GM19240 (cell line): ENCODE measurements at regions not wholly inside any gene's neighbourhood (a gene's known extent, or its start where the extent isn't known, plus 50 kb on each side); places are given as distances from the start of the nearest gene placed in this dataset.
"Not testable (repeated sequence)": the region's sequence is repeated elsewhere in the genome, so short reads cannot be mapped to it uniquely, and the experiment has no call there.

Experiments
- DNase-seq: peaks from one replicate; pipeline ENCODE4 v3.0.0; 2011; ENCODE audit warnings: low spot score; ENCODE audit not compliant: insufficient read length

DNA sequence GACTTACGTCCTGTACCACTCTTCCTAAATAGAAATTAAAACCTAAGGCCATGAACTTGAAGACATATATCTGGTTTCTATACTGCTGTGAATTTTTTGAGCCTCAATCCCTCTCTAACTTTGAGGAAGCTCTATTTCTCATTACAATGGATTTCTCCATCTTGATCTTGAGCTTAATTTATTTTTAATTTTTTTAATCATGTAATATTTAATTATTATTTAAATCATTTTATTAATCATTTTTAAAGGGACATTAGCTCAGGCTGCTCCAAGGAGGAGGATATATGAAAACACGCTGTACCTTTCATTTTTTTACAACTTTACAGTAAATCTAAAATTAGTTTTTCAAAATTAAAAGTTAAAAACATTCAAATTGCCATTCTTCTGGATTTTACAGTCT lies 540.5 kb downstream of the SATB2 start:
- no peak for DNase-seq

DNA sequence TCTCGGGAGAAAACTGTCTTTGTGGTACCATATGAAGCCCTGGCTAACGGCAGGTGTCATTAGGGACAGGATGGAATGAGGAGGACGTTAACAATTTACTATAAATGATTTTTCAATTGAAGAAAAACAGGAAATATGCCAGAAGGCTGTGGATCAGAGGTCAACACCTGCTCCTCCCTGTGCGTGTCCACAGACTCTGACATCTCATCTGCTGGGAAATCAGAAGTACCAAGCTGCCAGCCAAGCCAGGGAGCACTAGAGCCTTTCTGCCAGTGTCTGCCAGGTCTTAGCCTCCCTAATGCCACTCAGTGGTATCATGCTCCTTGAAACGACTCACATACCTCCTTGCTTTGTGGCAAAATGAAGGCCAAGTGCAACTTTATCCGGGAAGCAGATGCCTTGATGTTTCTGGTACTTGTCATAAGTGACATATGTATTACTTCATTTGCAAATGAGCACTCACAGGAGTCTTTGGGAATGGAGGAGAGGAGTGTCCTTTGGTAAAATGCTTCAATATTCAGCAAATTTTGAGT lies 541.1 kb downstream of the SATB2 start:
- DNase-seq, result no peak

DNA sequence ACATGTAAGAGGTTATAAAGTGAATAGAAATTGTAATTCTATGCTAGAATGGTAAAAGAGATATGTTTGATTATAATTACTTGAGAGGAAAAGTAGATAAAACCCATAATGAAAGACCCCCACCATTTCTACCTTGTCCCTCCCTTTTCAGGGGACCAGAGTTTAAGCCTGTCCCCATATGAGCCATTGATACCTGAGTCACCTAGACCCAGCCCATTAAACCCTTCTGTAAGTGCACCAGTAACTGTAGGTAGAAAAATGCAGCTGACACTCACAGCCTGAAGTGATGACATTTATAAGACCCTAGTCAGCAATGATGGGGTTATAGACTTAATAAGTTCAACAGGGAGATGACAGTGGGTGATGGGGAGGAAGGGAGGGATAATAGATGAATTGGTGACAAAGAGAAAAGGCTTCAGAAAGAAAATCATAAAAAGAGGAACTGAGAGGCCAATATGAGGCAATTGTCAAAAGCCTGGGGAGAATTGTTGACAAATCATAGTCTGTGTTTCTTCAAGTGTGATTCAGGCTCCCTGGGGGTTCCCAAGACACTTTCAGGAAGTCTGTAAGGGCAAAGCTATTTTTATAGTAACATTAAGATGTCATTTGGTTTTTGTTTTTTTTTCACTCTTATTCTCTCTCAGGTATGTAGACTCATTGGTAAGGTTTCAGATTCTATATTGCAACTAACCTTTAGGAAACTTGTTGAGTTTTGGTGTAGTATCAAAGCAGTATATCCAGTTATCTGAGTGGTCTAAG lies 544.2 kb downstream of the SATB2 start:
- peak; percentile 42 for DNase-seq

DNA sequence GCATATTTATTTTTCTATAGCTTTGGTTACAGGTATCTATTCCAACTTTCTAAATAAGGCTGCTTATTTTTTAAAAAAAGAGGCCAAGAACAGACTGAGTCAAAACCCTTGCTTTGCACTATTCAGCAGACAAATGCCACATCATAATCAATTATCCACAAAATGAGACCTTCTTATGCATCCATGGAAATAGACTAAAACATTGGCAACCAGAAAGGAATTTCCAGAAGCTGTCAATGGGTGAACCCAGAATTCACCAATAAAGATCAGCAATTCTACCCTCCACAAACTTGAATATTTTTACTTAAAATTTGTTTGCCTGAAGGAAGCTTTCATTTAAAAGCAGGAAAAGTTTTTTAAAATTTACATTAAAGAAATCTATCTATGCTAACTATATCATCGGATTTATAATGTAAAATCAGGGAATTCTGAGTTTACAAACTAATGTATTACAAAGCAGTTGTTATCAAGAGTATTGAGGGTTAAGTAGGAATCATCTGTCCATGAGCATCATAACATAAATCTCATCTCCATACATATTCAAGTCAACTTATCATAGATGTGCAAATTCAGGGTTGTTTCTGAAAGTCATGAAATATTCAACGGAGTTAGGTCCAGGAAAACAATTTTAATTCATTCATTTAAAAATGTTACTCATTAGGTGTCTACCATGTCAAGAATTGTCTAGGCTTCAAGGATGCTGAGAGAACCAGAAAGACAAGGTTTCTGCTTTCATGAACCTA lies 548.0 kb downstream of the SATB2 start:
- DNase-seq, result no peak

- DNase-seq, result no peak
Observed at GRCh38 chr2:198905881-198906612, 551.7 kb downstream of the SATB2 start.

DNA sequence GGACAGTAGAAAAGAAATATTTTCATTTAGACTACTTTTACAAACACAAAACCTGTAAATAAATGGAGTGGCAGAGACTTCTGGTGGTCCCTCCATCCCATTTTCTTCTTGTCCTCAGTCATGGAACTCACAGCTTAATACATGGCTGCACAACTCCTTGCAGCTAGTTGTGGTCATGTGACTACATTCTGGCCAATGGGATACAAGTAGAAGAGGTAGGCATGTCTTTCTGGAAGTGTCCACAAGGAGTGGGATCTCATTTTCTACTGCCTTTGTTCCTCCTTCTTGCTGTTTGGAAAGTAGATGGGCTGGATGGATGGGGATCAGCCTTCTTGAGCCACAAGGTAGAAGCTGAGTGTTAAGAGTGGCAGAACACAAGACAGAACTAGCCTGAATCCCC lies 555.8 kb downstream of the SATB2 start:
- DNase-seq, result no peak

DNA sequence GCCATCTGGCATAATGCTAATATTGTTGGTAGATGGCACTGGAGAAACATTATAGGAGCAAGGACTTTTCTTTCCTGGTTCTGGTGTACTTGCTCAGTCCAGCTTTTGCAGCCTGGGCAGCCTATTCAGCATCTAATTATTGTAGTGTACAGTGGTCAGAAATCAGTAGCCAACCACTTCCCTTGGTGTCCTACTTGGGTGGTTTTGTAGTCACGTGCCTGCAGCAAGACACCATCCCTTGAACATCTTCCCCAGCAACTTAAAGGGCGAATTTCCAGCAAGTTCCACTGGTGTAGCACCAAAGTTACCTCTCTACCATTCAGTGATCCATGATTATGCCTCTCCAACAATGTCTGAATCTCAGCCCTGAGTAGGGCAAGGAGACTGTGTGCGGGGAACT lies 557.6 kb downstream of the SATB2 start:
- no peak for DNase-seq

DNA sequence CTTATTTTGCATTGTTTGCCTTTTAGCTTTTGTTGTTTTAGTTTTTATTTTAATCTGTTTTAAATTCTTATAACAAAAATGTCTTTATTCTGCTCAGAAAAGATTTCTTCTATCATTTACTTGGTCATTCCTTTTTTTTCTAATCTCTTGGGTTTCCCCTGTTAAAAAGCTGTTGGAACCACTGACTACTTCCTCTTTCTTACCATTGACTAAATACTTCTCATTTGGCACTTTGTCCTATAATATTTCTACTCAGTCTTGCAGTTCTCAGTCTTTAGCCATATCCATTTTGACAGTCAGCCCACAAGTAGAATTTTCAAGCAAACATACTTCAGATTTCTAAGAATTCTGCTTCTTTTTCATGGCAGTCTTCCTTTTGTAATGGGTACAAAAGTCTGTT lies 567.2 kb downstream of the SATB2 start:
- DNase-seq, result no peak

DNA sequence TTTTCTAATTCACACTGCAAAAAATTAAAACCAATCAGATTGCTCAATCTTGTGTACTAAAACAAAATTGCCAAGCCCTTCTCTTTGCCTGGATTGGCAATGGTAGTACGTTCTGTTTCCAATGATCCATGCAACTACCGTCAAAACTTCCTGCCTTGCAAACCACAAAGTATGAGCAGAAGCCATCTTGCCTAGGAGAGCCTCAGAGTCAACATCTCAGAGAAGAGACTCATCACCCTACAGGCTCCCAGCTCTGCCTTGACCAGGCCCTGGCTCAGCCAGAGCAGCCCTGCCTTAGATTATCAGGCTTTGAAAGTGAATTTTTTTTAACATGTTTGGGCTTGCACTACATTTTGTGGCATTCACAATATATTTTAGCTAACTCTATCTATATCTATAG lies 574.1 kb downstream of the SATB2 start:
- no peak for DNase-seq

DNA sequence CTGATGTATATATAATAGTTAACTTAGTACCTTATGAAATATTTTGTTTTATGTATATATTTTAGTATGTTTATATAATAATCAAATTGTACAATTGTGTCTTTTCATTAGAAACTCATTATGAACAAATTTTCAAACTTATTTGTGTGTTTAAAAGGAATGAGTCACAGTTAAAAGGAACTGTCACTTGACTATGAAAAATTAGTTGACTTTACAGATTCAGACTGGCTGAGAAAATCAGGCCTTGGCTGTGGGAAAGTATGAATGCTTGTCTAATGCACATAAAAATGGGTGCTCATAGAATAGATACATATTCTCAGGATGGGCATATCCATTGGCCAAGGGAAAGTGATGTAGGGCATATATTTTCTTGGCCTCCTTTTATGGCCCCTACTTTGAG lies 576.8 kb downstream of the SATB2 start:
- no peak for DNase-seq

GRCh38 chr2:198880421-198880820 lies 577.3 kb downstream of the SATB2 start:
- no peak for DNase-seq

DNA sequence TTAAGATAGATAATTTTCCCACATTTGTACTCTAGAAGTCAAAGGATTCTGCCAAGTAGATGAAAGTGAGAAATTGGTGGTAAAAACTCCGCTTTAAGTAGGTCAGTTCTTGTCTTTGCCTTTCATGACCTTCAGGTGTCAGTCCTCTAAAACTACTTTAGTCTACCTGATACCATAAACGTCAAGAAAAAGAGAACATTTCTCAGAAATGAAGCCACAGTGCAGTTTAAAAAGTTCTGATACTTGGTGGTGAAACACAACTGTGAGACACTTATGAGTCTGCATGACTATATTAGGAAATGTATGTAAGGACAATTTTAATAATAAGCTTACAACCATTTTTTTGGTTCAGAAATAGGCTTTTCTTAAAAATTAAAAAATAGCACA lies 583.3 kb downstream of the SATB2 start:
- no peak for DNase-seq

DNA sequence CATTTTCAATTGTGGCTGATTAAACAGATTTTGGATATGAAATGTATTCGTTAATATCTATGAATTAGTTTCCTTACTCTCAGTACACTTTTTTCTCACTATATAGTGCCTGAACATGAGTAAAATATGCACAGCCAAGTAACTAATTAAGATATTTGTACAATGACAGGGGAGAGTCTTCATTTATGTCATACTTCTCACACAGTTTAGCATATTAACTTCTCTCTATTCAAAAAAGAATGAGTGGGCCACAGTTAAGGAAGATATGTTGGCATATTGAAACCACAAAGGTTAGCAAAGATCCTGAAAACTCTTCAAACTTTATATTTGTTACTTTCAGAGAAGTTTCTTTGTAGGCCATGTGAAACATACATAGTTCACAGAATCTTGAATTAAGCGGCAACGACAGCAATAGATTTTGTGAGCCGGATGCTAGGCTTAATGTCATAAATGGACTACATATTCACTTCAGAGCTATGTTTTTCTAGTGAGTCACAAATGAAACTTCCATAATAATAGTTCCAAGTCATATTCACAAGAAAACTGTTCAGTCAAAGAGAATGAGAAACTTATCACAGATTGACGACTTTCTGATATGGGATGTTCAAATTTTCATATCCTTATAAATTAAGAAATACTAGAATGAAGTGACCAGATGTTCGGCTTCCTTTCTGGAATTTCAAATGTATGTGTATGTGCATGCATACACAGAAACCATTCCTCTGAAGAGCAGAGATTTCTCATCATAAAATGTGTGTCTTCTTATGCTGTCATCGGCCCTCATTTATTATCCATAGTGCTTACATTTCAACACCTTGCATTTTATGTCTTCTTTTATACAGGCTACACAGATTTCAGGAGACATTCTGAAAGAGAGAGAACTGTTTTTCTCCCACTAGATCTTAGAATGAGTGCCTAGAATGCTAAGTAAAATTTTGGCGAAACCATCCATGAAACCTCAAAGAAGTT lies 584.0 kb downstream of the SATB2 start:
- DNase-seq, result no peak

- DNase-seq, result no peak
Observed at GRCh38 chr2:198863655-198864054, 594.1 kb downstream of the SATB2 start.

DNA sequence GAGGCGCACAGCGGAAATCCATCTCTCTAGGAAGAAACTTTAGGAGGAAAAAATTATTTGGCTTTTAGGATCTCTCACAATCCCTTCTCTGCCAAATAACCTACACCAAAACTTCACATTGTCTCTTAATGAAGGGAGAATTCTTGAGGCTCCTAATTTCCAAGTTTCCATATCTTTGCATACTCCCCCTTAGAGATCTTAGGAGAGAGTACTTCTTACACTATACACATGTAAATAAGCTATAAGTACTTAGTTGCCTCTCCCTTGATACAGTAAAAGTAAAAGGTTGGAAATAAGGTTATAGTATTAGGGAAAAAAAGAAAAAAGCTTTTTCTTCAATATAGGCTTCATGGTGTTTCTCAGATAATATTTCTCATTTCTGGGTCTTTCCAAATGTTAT lies 596.7 kb downstream of the SATB2 start:
- no peak for DNase-seq

- DNase-seq, result no peak
Observed at GRCh38 chr2:198857246-198857645, 600.5 kb downstream of the SATB2 start.

- DNase-seq, result not testable (repeated sequence)
Observed at GRCh38 chr2:198855746-198856145, 602.0 kb downstream of the SATB2 start.

- DNase-seq, result no peak
Observed at GRCh38 chr2:198852248-198852647, 605.5 kb downstream of the SATB2 start.

DNA sequence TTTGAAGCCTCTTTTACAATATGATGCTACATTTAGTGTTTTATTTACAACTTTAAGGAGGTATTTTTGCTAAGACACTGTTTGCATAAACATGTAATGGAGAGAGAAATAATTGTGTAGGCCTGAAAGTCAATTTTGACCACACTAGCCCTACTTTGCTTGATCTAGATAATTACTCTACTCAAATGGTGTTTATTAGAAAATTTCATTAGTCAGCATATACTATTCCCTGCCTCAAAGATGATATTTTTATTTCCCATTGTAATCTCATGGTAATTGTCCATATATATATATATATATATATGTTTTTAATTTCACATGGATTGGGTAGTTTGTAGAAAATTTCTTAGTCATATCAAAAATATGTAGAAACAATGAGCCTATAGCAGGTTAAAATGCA lies 632.2 kb downstream of the SATB2 start:
- no peak for DNase-seq

DNA sequence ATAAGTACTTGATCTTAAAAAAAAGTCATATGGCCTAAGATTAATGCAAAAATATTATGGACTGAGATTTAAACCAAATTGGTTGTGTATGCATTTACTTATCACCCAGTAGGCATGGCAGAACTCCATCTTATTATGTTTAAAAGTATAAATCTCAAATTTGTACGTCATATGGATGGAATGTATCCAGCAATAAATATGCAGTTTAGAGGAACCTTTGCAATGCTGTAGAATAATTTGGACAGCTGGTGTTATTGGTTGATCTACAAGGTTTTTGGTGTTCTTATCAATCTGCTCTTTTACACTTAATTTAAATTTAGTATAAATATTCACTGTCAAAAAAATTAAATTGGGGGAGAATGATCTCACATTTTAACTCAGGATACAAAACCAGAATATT lies 640.2 kb downstream of the SATB2 start:
- no peak for DNase-seq

DNA sequence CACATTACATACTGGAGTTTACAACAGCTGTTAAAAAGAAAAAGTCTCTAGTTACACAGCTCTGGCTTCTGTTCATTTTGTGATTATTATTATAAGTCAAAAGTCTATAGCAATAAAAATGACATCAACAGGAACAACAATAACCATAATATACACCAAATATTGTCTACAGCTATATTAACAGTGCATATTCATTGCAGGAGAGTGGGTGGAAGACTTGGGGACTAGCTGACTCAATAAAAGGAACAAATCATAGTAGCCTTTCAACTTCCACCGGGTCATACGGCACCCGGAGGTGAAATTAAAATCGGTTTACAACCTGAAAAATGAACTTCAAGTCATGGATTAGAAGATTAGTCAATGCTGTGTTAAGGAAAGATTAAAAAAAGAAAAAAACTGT lies 642.1 kb downstream of the SATB2 start:
- DNase-seq, result no peak
